ENCODE measurements at regions not wholly inside any gene's neighbourhood (a gene's known extent, or its start where the extent isn't known, plus 50 kb on each side); places are given as distances from the start of the nearest gene placed in this dataset.

GRCh38 chr5:126365446-126366198, 57.6 kb upstream of the GRAMD2B start:
- DNase-seq: no peak

GRCh38 chr5:126366199-126366560, 57.0 kb upstream of the GRAMD2B start:
- no peak for DNase-seq

- no peak for DNase-seq
Observed at GRCh38 chr5:126368239-126368812, 54.9 kb upstream of the GRAMD2B start.

GRCh38 chr5:126369083-126369482, 54.1 kb upstream of the GRAMD2B start:
- DNase-seq: no peak

- DNase-seq: no peak
Observed at GRCh38 chr5:126369995-126370731, 53.0 kb upstream of the GRAMD2B start.

- no peak for DNase-seq
Observed at GRCh38 chr5:126370796-126371718, 52.2 kb upstream of the GRAMD2B start.

- no peak for DNase-seq
Observed at GRCh38 chr5:126373375-126374108, 49.7 kb upstream of the GRAMD2B start.
